CD14-positive monocyte (primary cell): ENCODE measurements at regions not wholly inside any gene's neighbourhood (a gene's known extent, or its start where the extent isn't known, plus 50 kb on each side); places are given as distances from the start of the nearest gene placed in this dataset.

Experiments
- DNase-seq, 3 donors: peaks; one replicate each; pipeline ENCODE4 v3.0.0-alpha.2; 2011 to 2022
- H2AFZ ChIP-seq: 2 replicates; pipeline ENCODE4 v1.6.0; 2012; ENCODE audit warnings: mild to moderate bottlenecking, low read depth, low read length, inconsistent platforms; ENCODE audit not compliant: insufficient read depth, poor library complexity, severe bottlenecking
- H3K27ac ChIP-seq, 2 donors: 1 replicate in 1 of 2; 2 replicates in 1 of 2; pipeline ENCODE4 v1.5.1; 2012 to 2013; ENCODE audit warnings: low read length in 2 of 2, control low read depth in 1 of 2, inconsistent platforms in 1 of 2, low read depth in 1 of 2, mild to moderate bottlenecking in 1 of 2
- H3K27me3 ChIP-seq, 2 donors: one replicate each; pipeline versions ENCODE4 v1.6.0 to v1.6.1; 2011 to 2013; ENCODE audit warnings: low read length in 2 of 2; ENCODE audit not compliant: control insufficient read depth in 2 of 2, insufficient read depth in 2 of 2
- H3K36me3 ChIP-seq, 2 donors: replicated peaks in 1 of 2; 1 replicate in 1 of 2; 2 replicates in 1 of 2; pipeline versions ENCODE4 v1.5.1 to v1.6.1; 2012 to 2013; ENCODE audit warnings: low read length in 2 of 2, control low read depth in 1 of 2, inconsistent platforms in 1 of 2, mild to moderate bottlenecking in 1 of 2; ENCODE audit not compliant: insufficient read depth in 2 of 2, control insufficient read depth in 1 of 2
- H3K4me1 ChIP-seq, 2 donors: 1 replicate in 1 of 2; 2 replicates in 1 of 2; pipeline versions ENCODE4 v1.5.1 to v1.6.1; 2012 to 2013; ENCODE audit warnings: low read length in 2 of 2, control low read depth in 1 of 2, inconsistent platforms in 1 of 2, mild to moderate bottlenecking in 1 of 2, moderate library complexity in 1 of 2; ENCODE audit not compliant: insufficient read depth in 2 of 2, control insufficient read depth in 1 of 2
- H3K4me2 ChIP-seq: replicated peaks from 2 replicates; pipeline ENCODE3; 2012; ENCODE audit warnings: low read length, moderate library complexity, mild to moderate bottlenecking; ENCODE audit not compliant: poor library complexity, severe bottlenecking; ENCODE audit errors: extremely low read depth
- H3K4me3 ChIP-seq, 3 experiments: fragments of 200-600 bp in 1 of 3; sonication (generic) in 1 of 3; replicated peaks in 1 of 3; 1 replicate in 2 of 3; 2 replicates in 1 of 3; pipeline ENCODE4 v1.5.1; 2011 to 2013; ENCODE audit warnings: low read length in 3 of 3, mild to moderate bottlenecking in 3 of 3, control low read depth in 2 of 3, low read depth in 2 of 3, inconsistent platforms in 1 of 3, moderate library complexity in 1 of 3
- H3K79me2 ChIP-seq: 2 replicates; pipeline ENCODE4 v1.6.0; 2012; ENCODE audit warnings: mild to moderate bottlenecking, control low read depth, inconsistent platforms, low read length, moderate library complexity; ENCODE audit not compliant: insufficient read depth
- H3K9ac ChIP-seq: 2 replicates; pipeline ENCODE4 v1.6.0; 2017; ENCODE audit warnings: low read length, mild to moderate bottlenecking; ENCODE audit not compliant: insufficient read depth, poor library complexity, severe bottlenecking
- H3K9me3 ChIP-seq, 2 donors: replicated peaks in 1 of 2; 1 replicate in 1 of 2; 2 replicates in 1 of 2; pipeline versions ENCODE4 v1.5.1 to v1.6.1; 2012 to 2013; ENCODE audit warnings: low read length in 2 of 2, control low read depth in 1 of 2; ENCODE audit not compliant: control insufficient read depth in 1 of 2, insufficient read depth in 1 of 2
- H4K20me1 ChIP-seq: 2 replicates; pipeline ENCODE4 v1.6.0; 2012; ENCODE audit warnings: mild to moderate bottlenecking, low read length, control low read depth, moderate library complexity; ENCODE audit not compliant: insufficient read depth
- H3K27ac Mint-ChIP-seq, 7 donors: one replicate each; pipeline ENCODE4 v1.8.0; 2020; ENCODE audit warnings: mild to moderate bottlenecking in 7 of 7, mixed read lengths in 7 of 7, moderate library complexity in 6 of 7, inconsistent platforms in 2 of 7
- H3K27me3 Mint-ChIP-seq, 3 donors: one replicate each; pipeline ENCODE4 v1.8.0; 2021 to 2022; ENCODE audit warnings: low read depth in 3 of 3, mild to moderate bottlenecking in 3 of 3, mixed read lengths in 3 of 3, moderate library complexity in 3 of 3, inconsistent platforms in 1 of 3
- H3K36me3 Mint-ChIP-seq, 2 donors: one replicate each; pipeline ENCODE4 v1.8.0; 2020; ENCODE audit warnings: mixed read lengths in 2 of 2, inconsistent platforms in 1 of 2, mild to moderate bottlenecking in 1 of 2
- H3K4me1 Mint-ChIP-seq: one replicate; pipeline ENCODE4 v1.8.0; 2020; ENCODE audit warnings: mild to moderate bottlenecking, mixed read lengths
- H3K4me3 Mint-ChIP-seq, 2 donors: one replicate each; pipeline ENCODE4 v1.8.0; 2020; ENCODE audit warnings: mild to moderate bottlenecking in 2 of 2, mixed read lengths in 2 of 2, moderate library complexity in 1 of 2
- H3K9me3 Mint-ChIP-seq, 7 donors: one replicate each; pipeline ENCODE4 v1.8.0; 2020 to 2022; ENCODE audit warnings: mixed read lengths in 7 of 7, mild to moderate bottlenecking in 6 of 7, moderate library complexity in 6 of 7, inconsistent platforms in 2 of 7
- WGBS: methylation state at CpG from one replicate; pipeline ENCODE4 v1.1.5; 2013; ENCODE audit warnings: missing lambda C conversion rate; ENCODE audit not compliant: insufficient coverage; 5-methylcytosine and 5-hydroxymethylcytosine counted together
- intact Hi-C, 2 donors: fragments of 100-400 bp; cut with micrococcal nuclease; formaldehyde crosslinking; loops; one replicate each; pipeline versions ENCODE4 v1.15.0 to v1.15.1; 2023
- TF ChIP-seq, protein P1 (sequence below): fragments of 200-600 bp; IDR thresholded peaks from one replicate; pipeline ENCODE4 v1.8.0; 2022; ENCODE audit warnings: antibody characterized with exemption, mild to moderate bottlenecking

DNA sequence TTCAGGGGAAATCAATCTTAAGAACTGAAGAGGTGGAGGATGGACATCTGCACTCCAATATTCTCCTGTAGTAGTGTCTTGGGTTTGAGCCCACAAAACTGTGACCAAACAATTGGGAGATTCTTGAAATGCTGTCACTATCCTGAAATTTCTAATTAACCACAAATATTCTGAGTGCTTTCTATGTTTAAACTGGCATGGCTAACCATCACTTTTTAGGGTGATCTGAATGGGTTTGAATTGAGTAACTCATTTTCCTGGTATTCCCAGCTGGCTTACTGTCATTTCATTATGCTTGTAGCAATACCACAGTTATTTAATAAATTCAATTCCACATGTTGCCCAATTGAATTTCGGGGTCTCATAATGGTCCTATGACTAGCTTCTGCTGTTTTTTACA, 216.9 kb upstream of the DCBLD2 start:
- Histone ChIP-seq H3K79me2 (no peaks in the 10 kb centered on the region), H3K4me2 (no peak overlapping the region), H2AFZ (no peak overlapping the region), H3K9me3 (peaks cover 0 to 3% of the 10 kb centered on the region in 2 donors), H3K4me3 (no peak overlapping the region), H3K4me1 (no peaks in the 10 kb centered on the region), H3K9ac (no peak overlapping the region), H4K20me1 (no peaks in the 10 kb centered on the region), H3K27ac (no peak overlapping the region), H3K36me3 (no peaks in the 10 kb centered on the region), H3K27me3 (no peaks in the 10 kb centered on the region)
- TF ChIP-seq, protein P1, sequence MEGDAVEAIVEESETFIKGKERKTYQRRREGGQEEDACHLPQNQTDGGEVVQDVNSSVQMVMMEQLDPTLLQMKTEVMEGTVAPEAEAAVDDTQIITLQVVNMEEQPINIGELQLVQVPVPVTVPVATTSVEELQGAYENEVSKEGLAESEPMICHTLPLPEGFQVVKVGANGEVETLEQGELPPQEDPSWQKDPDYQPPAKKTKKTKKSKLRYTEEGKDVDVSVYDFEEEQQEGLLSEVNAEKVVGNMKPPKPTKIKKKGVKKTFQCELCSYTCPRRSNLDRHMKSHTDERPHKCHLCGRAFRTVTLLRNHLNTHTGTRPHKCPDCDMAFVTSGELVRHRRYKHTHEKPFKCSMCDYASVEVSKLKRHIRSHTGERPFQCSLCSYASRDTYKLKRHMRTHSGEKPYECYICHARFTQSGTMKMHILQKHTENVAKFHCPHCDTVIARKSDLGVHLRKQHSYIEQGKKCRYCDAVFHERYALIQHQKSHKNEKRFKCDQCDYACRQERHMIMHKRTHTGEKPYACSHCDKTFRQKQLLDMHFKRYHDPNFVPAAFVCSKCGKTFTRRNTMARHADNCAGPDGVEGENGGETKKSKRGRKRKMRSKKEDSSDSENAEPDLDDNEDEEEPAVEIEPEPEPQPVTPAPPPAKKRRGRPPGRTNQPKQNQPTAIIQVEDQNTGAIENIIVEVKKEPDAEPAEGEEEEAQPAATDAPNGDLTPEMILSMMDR = no peak
- H3K4me1 Mint-ChIP-seq = no peaks in the 10 kb centered on the region
- H3K27ac Mint-ChIP-seq = no peak overlapping the region
- no CpG with 5 or more reads among the region's 1 CpG for WGBS
- DNase-seq = no peak
- peaks cover 0 to 3% (median 0%) of the 10 kb centered on the region in 3 donors for H3K27me3 Mint-ChIP-seq
- peaks cover 0 to 7% (median 4%) of the 10 kb centered on the region in 7 donors for H3K9me3 Mint-ChIP-seq
- intact Hi-C loops = no loop called here
- no peak overlapping the region for H3K4me3 Mint-ChIP-seq
- H3K36me3 Mint-ChIP-seq = no peaks in the 10 kb centered on the region

DNA sequence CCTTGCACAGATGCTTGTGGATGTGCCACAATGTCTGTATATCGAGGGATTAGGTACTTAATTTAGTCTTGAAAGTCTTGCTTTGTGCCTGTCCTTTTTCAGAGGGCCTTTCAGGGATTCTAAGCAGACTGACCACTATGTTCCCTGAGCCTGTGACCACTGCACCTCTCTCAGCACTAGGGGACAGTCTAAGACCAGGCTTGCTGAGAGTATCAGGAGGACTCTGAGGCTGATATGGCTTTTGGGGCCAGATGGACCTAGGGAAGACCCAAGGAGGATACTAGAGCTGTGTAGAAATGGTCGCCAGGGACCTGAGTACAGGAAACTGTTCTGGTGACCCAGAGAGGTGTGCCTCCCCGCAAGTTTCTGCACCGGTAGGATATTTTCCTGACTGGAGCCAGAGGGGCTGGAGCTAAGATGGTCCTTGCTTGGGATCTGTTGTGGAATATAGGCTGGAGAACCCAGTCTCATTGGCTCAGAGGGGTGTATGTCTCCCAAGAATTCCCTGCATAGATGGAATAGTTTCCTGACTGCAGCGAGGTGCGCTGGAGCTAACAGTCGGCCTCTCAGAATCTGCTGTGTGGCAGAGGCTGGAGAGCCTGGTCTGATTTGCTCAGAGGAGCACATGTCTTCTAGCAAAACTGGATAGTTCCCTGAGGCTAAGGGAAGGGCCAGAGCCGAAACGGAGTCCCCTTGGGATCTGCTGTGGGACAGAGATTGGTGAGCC, 213.2 kb upstream of the DCBLD2 start:
- DNase-seq = no peak
- Histone ChIP-seq H4K20me1 (no peaks in the 10 kb centered on the region), H2AFZ (no peak overlapping the region), H3K27ac (no peak overlapping the region), H3K36me3 (no peaks in the 10 kb centered on the region), H3K9ac (no peak overlapping the region), H3K9me3 (peaks cover 0 to 3% of the 10 kb centered on the region in 2 donors), H3K27me3 (no peaks in the 10 kb centered on the region), H3K4me2 (no peak overlapping the region), H3K4me3 (no peak overlapping the region), H3K4me1 (no peaks in the 10 kb centered on the region), H3K79me2 (no peaks in the 10 kb centered on the region)
- Mint-ChIP-seq H3K36me3 (no peaks in the 10 kb centered on the region), H3K4me3 (no peak overlapping the region), H3K9me3 (peaks cover 0 to 7% (median 2%) of the 10 kb centered on the region in 7 donors), H3K27ac (no peak overlapping the region), H3K27me3 (peaks cover 0 to 3% (median 0%) of the 10 kb centered on the region in 3 donors), H3K4me1 (no peaks in the 10 kb centered on the region)
- TF ChIP-seq, protein P1 = no peak
- intact Hi-C loops = no loop called here
- 93% methylated on average over 8 of the region's 9 CpGs for whole genome bisulfite sequencing
